Liver (tissue), 3 donors: ENCODE measurements at regions not wholly inside any gene's neighbourhood (a gene's known extent, or its start where the extent isn't known, plus 50 kb on each side); places are given as distances from the start of the nearest gene placed in this dataset.

Experiments
- EGR1 ChIP-seq, 2 donors: IDR thresholded peaks; 2 replicates each; pipeline ENCODE4 v1.6.1; 2016 to 2018; ENCODE audit warnings: antibody characterized with exemption in 2 of 2, low read depth in 2 of 2
- JUND ChIP-seq, 2 donors: IDR thresholded peaks; 2 replicates each; pipeline ENCODE4 v1.6.1; 2016; ENCODE audit warnings: antibody characterized with exemption in 2 of 2
- MAX ChIP-seq: IDR thresholded peaks from 2 replicates; pipeline ENCODE4 v1.6.1; 2016; ENCODE audit warnings: antibody characterized with exemption
- RAD21 ChIP-seq, 2 donors: IDR thresholded peaks; 2 replicates each; pipeline ENCODE4 v1.6.1; 2016; ENCODE audit warnings: antibody characterized with exemption in 2 of 2, mild to moderate bottlenecking in 2 of 2
- REST ChIP-seq: IDR thresholded peaks from 2 replicates; pipeline ENCODE4 v1.6.1; 2016; ENCODE audit warnings: antibody characterized with exemption, mild to moderate bottlenecking
- RXRA ChIP-seq, 2 donors: IDR thresholded peaks; 2 replicates each; pipeline ENCODE4 v1.6.1; 2017 to 2018; ENCODE audit warnings: antibody characterized with exemption in 2 of 2, mild to moderate bottlenecking in 1 of 2
- TAF1 ChIP-seq: conservative IDR thresholded peaks from 2 replicates; pipeline ENCODE4 v1.6.1; 2016; ENCODE audit warnings: antibody characterized with exemption, mild to moderate bottlenecking
- ZBTB33 ChIP-seq: IDR thresholded peaks from 2 replicates; pipeline ENCODE4 v1.6.1; 2016; ENCODE audit warnings: antibody characterized with exemption
- TF ChIP-seq, protein P1 (sequence below): fragments of 150-350 bp; IDR thresholded peaks from 2 replicates; pipeline ENCODE4 v1.5.1; 2017; ENCODE audit warnings: improper control_type of control experiment, low read depth, low read length; ENCODE audit not compliant: missing input control
- donor health status: healthy.
- donor health status: healthy.

GRCh38 chr9:28092981-28093936, 520.0 kb upstream of the C9orf72 start:
- TF ChIP-seq, protein P1, sequence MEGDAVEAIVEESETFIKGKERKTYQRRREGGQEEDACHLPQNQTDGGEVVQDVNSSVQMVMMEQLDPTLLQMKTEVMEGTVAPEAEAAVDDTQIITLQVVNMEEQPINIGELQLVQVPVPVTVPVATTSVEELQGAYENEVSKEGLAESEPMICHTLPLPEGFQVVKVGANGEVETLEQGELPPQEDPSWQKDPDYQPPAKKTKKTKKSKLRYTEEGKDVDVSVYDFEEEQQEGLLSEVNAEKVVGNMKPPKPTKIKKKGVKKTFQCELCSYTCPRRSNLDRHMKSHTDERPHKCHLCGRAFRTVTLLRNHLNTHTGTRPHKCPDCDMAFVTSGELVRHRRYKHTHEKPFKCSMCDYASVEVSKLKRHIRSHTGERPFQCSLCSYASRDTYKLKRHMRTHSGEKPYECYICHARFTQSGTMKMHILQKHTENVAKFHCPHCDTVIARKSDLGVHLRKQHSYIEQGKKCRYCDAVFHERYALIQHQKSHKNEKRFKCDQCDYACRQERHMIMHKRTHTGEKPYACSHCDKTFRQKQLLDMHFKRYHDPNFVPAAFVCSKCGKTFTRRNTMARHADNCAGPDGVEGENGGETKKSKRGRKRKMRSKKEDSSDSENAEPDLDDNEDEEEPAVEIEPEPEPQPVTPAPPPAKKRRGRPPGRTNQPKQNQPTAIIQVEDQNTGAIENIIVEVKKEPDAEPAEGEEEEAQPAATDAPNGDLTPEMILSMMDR = no peak
- TF ChIP-seq RAD21 (IDR thresholded peaks at IDR 0.05) (no peak), TAF1 (no peak), JUND (IDR thresholded peaks at IDR 0.05) (no peak), EGR1 (IDR thresholded peaks at IDR 0.05; ENCODE audit: low read depth in 2 of 2) (no peak), REST (no peak), MAX (no peak), ZBTB33 (no peak), RXRA (IDR thresholded peaks at IDR 0.05) (no peak)
